Fibroblast of lung (primary cell): ENCODE measurements at regions not wholly inside any gene's neighbourhood (a gene's known extent, or its start where the extent isn't known, plus 50 kb on each side); places are given as distances from the start of the nearest gene placed in this dataset.

Experiments used
- CTCF ChIP-seq, 2 donors: IDR thresholded peaks in 1 of 2; conservative IDR thresholded peaks in 1 of 2; 1 replicate in 1 of 2; 2 replicates in 1 of 2; pipeline ENCODE4 v1.5.1; 2011 to 2012; ENCODE audit warnings: low read length in 2 of 2, control low read depth in 1 of 2, inconsistent platforms in 1 of 2, low read depth in 1 of 2, mild to moderate bottlenecking in 1 of 2
- EZH2 ChIP-seq: IDR thresholded peaks from 2 replicates; pipeline ENCODE4 v1.5.1; 2012; ENCODE audit warnings: low read length, control low read depth, mild to moderate bottlenecking; ENCODE audit errors: missing control alignments

GRCh38 chr13:88434953-88435352, 763.8 kb downstream of the SLITRK5 start:
- TF ChIP-seq CTCF (conservative IDR thresholded peaks at IDR 0.05 in 1 of 2, IDR thresholded peaks at IDR 0.05 in 1 of 2; ENCODE audit: low read depth in 1 of 2, low read length in 2 of 2): no peak
- no peak for TF ChIP-seq EZH2
